Esophagus squamous epithelium (tissue), 4 donors: ENCODE measurements at regions not wholly inside any gene's neighbourhood (a gene's known extent, or its start where the extent isn't known, plus 50 kb on each side); places are given as distances from the start of the nearest gene placed in this dataset.

ENCODE experiments used
- CTCF ChIP-seq, 6 experiments: fragments of 450-650 bp in 4 of 6; fragments of 200-600 bp in 2 of 6; sonication (generic) in 2 of 6; IDR thresholded peaks; one replicate each; pipeline ENCODE4 v1.5.1; 2016 to 2019; ENCODE audit warnings: antibody characterized with exemption in 6 of 6, mild to moderate bottlenecking in 4 of 6, moderate library complexity in 4 of 6
- POLR2A ChIP-seq, 4 donors: fragments of 450-650 bp; IDR thresholded peaks; one replicate each; pipeline ENCODE4 v1.6.1; 2017; ENCODE audit warnings: antibody characterized with exemption in 4 of 4, mild to moderate bottlenecking in 4 of 4, moderate library complexity in 3 of 4

- TF ChIP-seq CTCF (IDR thresholded peaks at IDR 0.05), result no peak
- no peak for TF ChIP-seq POLR2A (IDR thresholded peaks at IDR 0.05)
Measured at GRCh38 chr10:24041834-24042233, 167.1 kb upstream of the KIAA1217 start.
